ENCODE measurements at regions not wholly inside any gene's neighbourhood (a gene's known extent, or its start where the extent isn't known, plus 50 kb on each side); places are given as distances from the start of the nearest gene placed in this dataset.

GRCh38 chr4:157934151-157934550 lies 238.7 kb downstream of the GASK1B start:
- no peak overlapping the region for H3K27ac ChIP-seq (ENCODE audit: low read depth in 1 of 2, low read length in 2 of 2)
- no peaks in the 10 kb centered on the region for H3K9me3 ChIP-seq (ENCODE audit: control insufficient read depth, low read length)
- whole genome bisulfite sequencing, 2 donors = 15 to 21% methylated on average over 2 of the region's 2 CpGs
- H3K36me3 ChIP-seq (ENCODE audit: control insufficient read depth in 1 of 2, insufficient read depth in 2 of 2, low read length in 1 of 2) = no peaks in the 10 kb centered on the region
- no peaks in the 10 kb centered on the region for H3K27me3 ChIP-seq (ENCODE audit: control insufficient read depth in 1 of 2, insufficient read depth in 2 of 2, low read length in 1 of 2)
- DNase-seq = no peak
- no peaks in the 10 kb centered on the region for H3K4me1 ChIP-seq (ENCODE audit: control insufficient read depth in 1 of 2, insufficient read depth in 2 of 2, low read length in 2 of 2)
- H3K4me3 ChIP-seq (ENCODE audit: low read length in 2 of 2) = no peak overlapping the region
- intact Hi-C loops (cut with DNase I) = no loop called here
- ATAC-seq (ENCODE audit: low FRiP score) = no peak

- H3K27me3 ChIP-seq (ENCODE audit: control insufficient read depth in 1 of 2, insufficient read depth in 2 of 2, low read length in 1 of 2) = no peaks in the 10 kb centered on the region
- ATAC-seq (ENCODE audit: low FRiP score) (no peak), DNase-seq (no peak)
- H3K27ac ChIP-seq (ENCODE audit: low read depth in 1 of 2, low read length in 2 of 2) = no peak overlapping the region
- no peaks in the 10 kb centered on the region for H3K9me3 ChIP-seq (ENCODE audit: control insufficient read depth, low read length)
- WGBS, 2 donors = 96 to 97% methylated on average over 1 of the region's 1 CpG
- no peaks in the 10 kb centered on the region for H3K36me3 ChIP-seq (ENCODE audit: control insufficient read depth in 1 of 2, insufficient read depth in 2 of 2, low read length in 1 of 2)
- intact Hi-C loops (cut with DNase I) = no loop called here
- no peak overlapping the region for H3K4me3 ChIP-seq (ENCODE audit: low read length in 2 of 2)
- H3K4me1 ChIP-seq (ENCODE audit: control insufficient read depth in 1 of 2, insufficient read depth in 2 of 2, low read length in 2 of 2) = no peaks in the 10 kb centered on the region
Measured at GRCh38 chr4:157932936-157933335, 239.9 kb downstream of the GASK1B start.

- Histone ChIP-seq H3K27me3 (ENCODE audit: control insufficient read depth in 1 of 2, insufficient read depth in 2 of 2, low read length in 1 of 2) (no peaks in the 10 kb centered on the region), H3K27ac (ENCODE audit: low read depth in 1 of 2, low read length in 2 of 2) (no peak overlapping the region), H3K9me3 (ENCODE audit: control insufficient read depth, low read length) (no peaks in the 10 kb centered on the region), H3K4me1 (ENCODE audit: control insufficient read depth in 1 of 2, insufficient read depth in 2 of 2, low read length in 2 of 2) (no peaks in the 10 kb centered on the region), H3K4me3 (ENCODE audit: low read length in 2 of 2) (no peak overlapping the region), H3K36me3 (ENCODE audit: control insufficient read depth in 1 of 2, insufficient read depth in 2 of 2, low read length in 1 of 2) (no peaks in the 10 kb centered on the region)
- ATAC-seq (ENCODE audit: low FRiP score) = no peak
- DNase-seq = no peak
- 92 to 96% methylated on average over 1 of the region's 1 CpG for WGBS, 2 donors
- intact Hi-C loops (cut with DNase I) = no loop called here
Measured at GRCh38 chr4:157929486-157929885, 243.3 kb downstream of the GASK1B start.

- peak overlapping the region in 1 of 2 donors; percentile 4 for H3K27ac ChIP-seq (ENCODE audit: low read depth in 1 of 2, low read length in 2 of 2)
- DNase-seq = no peak
- 33 to 50% methylated on average over 2 of the region's 2 CpGs for WGBS, 2 donors
Measured at GRCh38 chr4:157918036-157918832, 254.6 kb downstream of the GASK1B start.

GRCh38 chr4:157912212-157912611 lies 260.6 kb downstream of the GASK1B start:
- WGBS, 2 donors = 78 to 82% methylated on average over 3 of the region's 3 CpGs
- Histone ChIP-seq H3K27me3 (ENCODE audit: control insufficient read depth in 1 of 2, insufficient read depth in 2 of 2, low read length in 1 of 2) (no peaks in the 10 kb centered on the region), H3K36me3 (ENCODE audit: control insufficient read depth in 1 of 2, insufficient read depth in 2 of 2, low read length in 1 of 2) (no peaks in the 10 kb centered on the region), H3K4me3 (ENCODE audit: low read length in 2 of 2) (no peak overlapping the region), H3K9me3 (ENCODE audit: control insufficient read depth, low read length) (no peaks in the 10 kb centered on the region), H3K4me1 (ENCODE audit: control insufficient read depth in 1 of 2, insufficient read depth in 2 of 2, low read length in 2 of 2) (no peaks in the 10 kb centered on the region), H3K27ac (ENCODE audit: low read depth in 1 of 2, low read length in 2 of 2) (no peak overlapping the region)
- intact Hi-C loops (cut with DNase I) = no loop called here
- ATAC-seq (ENCODE audit: low FRiP score) (no peak), DNase-seq (no peak)

More at GRCh38 chr4:157918036-157918832, 254.6 kb downstream of the GASK1B start:
- no peak for ATAC-seq (ENCODE audit: low FRiP score)
- no peaks in the 10 kb centered on the region for H3K36me3 ChIP-seq (ENCODE audit: control insufficient read depth in 1 of 2, insufficient read depth in 2 of 2, low read length in 1 of 2)
- H3K27me3 ChIP-seq (ENCODE audit: control insufficient read depth in 1 of 2, insufficient read depth in 2 of 2, low read length in 1 of 2) = no peaks in the 10 kb centered on the region
- no peak overlapping the region for H3K4me3 ChIP-seq (ENCODE audit: low read length in 2 of 2)
- intact Hi-C loops (cut with DNase I) = no loop called here
- no peaks in the 10 kb centered on the region for H3K9me3 ChIP-seq (ENCODE audit: control insufficient read depth, low read length)
- H3K4me1 ChIP-seq (ENCODE audit: control insufficient read depth in 1 of 2, insufficient read depth in 2 of 2, low read length in 2 of 2) = no peaks in the 10 kb centered on the region

GRCh38 chr4:157911662-157912061 lies 261.2 kb downstream of the GASK1B start:
- Histone ChIP-seq H3K4me1 (ENCODE audit: control insufficient read depth in 1 of 2, insufficient read depth in 2 of 2, low read length in 2 of 2) (no peaks in the 10 kb centered on the region), H3K4me3 (ENCODE audit: low read length in 2 of 2) (no peak overlapping the region), H3K9me3 (ENCODE audit: control insufficient read depth, low read length) (no peaks in the 10 kb centered on the region), H3K27me3 (ENCODE audit: control insufficient read depth in 1 of 2, insufficient read depth in 2 of 2, low read length in 1 of 2) (no peaks in the 10 kb centered on the region), H3K27ac (ENCODE audit: low read depth in 1 of 2, low read length in 2 of 2) (no peak overlapping the region), H3K36me3 (ENCODE audit: control insufficient read depth in 1 of 2, insufficient read depth in 2 of 2, low read length in 1 of 2) (no peaks in the 10 kb centered on the region)
- intact Hi-C loops (cut with DNase I) = no loop called here
- WGBS, 2 donors = 93 to 97% methylated on average over 1 of the region's 1 CpG
- ATAC-seq (ENCODE audit: low FRiP score) = no peak
- no peak for DNase-seq

- Histone ChIP-seq H3K4me3 (ENCODE audit: low read length in 2 of 2) (no peak overlapping the region), H3K36me3 (ENCODE audit: control insufficient read depth in 1 of 2, insufficient read depth in 2 of 2, low read length in 1 of 2) (no peaks in the 10 kb centered on the region), H3K27ac (ENCODE audit: low read depth in 1 of 2, low read length in 2 of 2) (no peak overlapping the region), H3K4me1 (ENCODE audit: control insufficient read depth in 1 of 2, insufficient read depth in 2 of 2, low read length in 2 of 2) (peaks cover 0 to 4% of the 10 kb centered on the region in 2 donors), H3K9me3 (ENCODE audit: control insufficient read depth, low read length) (no peaks in the 10 kb centered on the region), H3K27me3 (ENCODE audit: control insufficient read depth in 1 of 2, insufficient read depth in 2 of 2, low read length in 1 of 2) (no peaks in the 10 kb centered on the region)
- ATAC-seq (ENCODE audit: low FRiP score) (no peak), DNase-seq (no peak)
- intact Hi-C loops (cut with DNase I) = no loop called here
- WGBS, 2 donors = 94% methylated on average over 2 of the region's 2 CpGs
Measured at GRCh38 chr4:157908691-157909090, 264.1 kb downstream of the GASK1B start.

GRCh38 chr4:157908031-157908430 lies 264.8 kb downstream of the GASK1B start:
- Histone ChIP-seq H3K36me3 (ENCODE audit: control insufficient read depth in 1 of 2, insufficient read depth in 2 of 2, low read length in 1 of 2) (no peaks in the 10 kb centered on the region), H3K4me1 (ENCODE audit: control insufficient read depth in 1 of 2, insufficient read depth in 2 of 2, low read length in 2 of 2) (peaks cover 0 to 4% of the 10 kb centered on the region in 2 donors), H3K27ac (ENCODE audit: low read depth in 1 of 2, low read length in 2 of 2) (no peak overlapping the region), H3K4me3 (ENCODE audit: low read length in 2 of 2) (no peak overlapping the region), H3K9me3 (ENCODE audit: control insufficient read depth, low read length) (no peaks in the 10 kb centered on the region), H3K27me3 (ENCODE audit: control insufficient read depth in 1 of 2, insufficient read depth in 2 of 2, low read length in 1 of 2) (no peaks in the 10 kb centered on the region)
- DNase-seq (no peak), ATAC-seq (ENCODE audit: low FRiP score) (no peak)
- intact Hi-C loops (cut with DNase I) = no loop called here
- WGBS, 2 donors = 78 to 79% methylated on average over 3 of the region's 3 CpGs

- intact Hi-C loops (cut with DNase I) = no loop called here
- Histone ChIP-seq H3K27me3 (ENCODE audit: control insufficient read depth in 1 of 2, insufficient read depth in 2 of 2, low read length in 1 of 2) (no peaks in the 10 kb centered on the region), H3K36me3 (ENCODE audit: control insufficient read depth in 1 of 2, insufficient read depth in 2 of 2, low read length in 1 of 2) (no peaks in the 10 kb centered on the region), H3K4me3 (ENCODE audit: low read length in 2 of 2) (no peak overlapping the region), H3K4me1 (ENCODE audit: control insufficient read depth in 1 of 2, insufficient read depth in 2 of 2, low read length in 2 of 2) (peaks cover 0 to 4% of the 10 kb centered on the region in 2 donors), H3K27ac (ENCODE audit: low read depth in 1 of 2, low read length in 2 of 2) (no peak overlapping the region), H3K9me3 (ENCODE audit: control insufficient read depth, low read length) (no peaks in the 10 kb centered on the region)
- WGBS, 2 donors = 82 to 87% methylated on average over 5 of the region's 5 CpGs
- no peak for DNase-seq
- ATAC-seq (ENCODE audit: low FRiP score) = no peak
Measured at GRCh38 chr4:157907226-157907946, 265.4 kb downstream of the GASK1B start.

Measured in aorta (tissue), 5 donors.